Hepatocyte (in vitro differentiated cells): ENCODE measurements at regions not wholly inside any gene's neighbourhood (a gene's known extent, or its start where the extent isn't known, plus 50 kb on each side); places are given as distances from the start of the nearest gene placed in this dataset.
"Not testable (repeated sequence)": the region's sequence is repeated elsewhere in the genome, so short reads cannot be mapped to it uniquely, and the experiment has no call there.

ENCODE experiments used
- DNase-seq: peaks from one replicate; pipeline ENCODE4 v3.0.0-alpha.2; 2016; ENCODE audit warnings: low spot score
- H2AFZ ChIP-seq: fragments of 200-600 bp; sonication (generic); 2 replicates; pipeline ENCODE4 v1.6.0; 2016; ENCODE audit warnings: antibody characterized with exemption, mild to moderate bottlenecking
- H3K27ac ChIP-seq: fragments of 200-600 bp; sonication (generic); 2 replicates; pipeline ENCODE4 v1.5.1; 2016; ENCODE audit warnings: mild to moderate bottlenecking
- H3K27me3 ChIP-seq: fragments of 200-600 bp; sonication (generic); 2 replicates; pipeline ENCODE4 v1.6.1; 2016
- H3K36me3 ChIP-seq: fragments of 200-600 bp; sonication (generic); replicated peaks from 2 replicates; pipeline ENCODE4 v1.5.1; 2016; ENCODE audit warnings: low read depth; ENCODE audit not compliant: insufficient read depth
- H3K4me1 ChIP-seq: fragments of 200-600 bp; sonication (generic); 2 replicates; pipeline ENCODE4 v1.5.1; 2016; ENCODE audit warnings: mild to moderate bottlenecking, moderate library complexity; ENCODE audit not compliant: insufficient read depth
- H3K4me2 ChIP-seq: fragments of 200-600 bp; sonication (generic); 2 replicates; pipeline ENCODE4 v1.6.0; 2016
- H3K4me3 ChIP-seq: fragments of 200-600 bp; sonication (generic); 2 replicates; pipeline ENCODE4 v1.5.1; 2016; ENCODE audit warnings: mild to moderate bottlenecking
- H3K79me2 ChIP-seq: fragments of 200-600 bp; sonication (generic); 2 replicates; pipeline ENCODE4 v1.6.0; 2017; ENCODE audit warnings: mild to moderate bottlenecking
- H3K9me2 ChIP-seq: fragments of 200-600 bp; sonication (generic); replicated peaks from 2 replicates; pipeline ENCODE4 v1.6.0; 2017; ENCODE audit warnings: mild to moderate bottlenecking; ENCODE audit not compliant: insufficient read depth
- H3K9me3 ChIP-seq: fragments of 200-600 bp; sonication (generic); 2 replicates; pipeline ENCODE4 v1.5.1; 2016; ENCODE audit warnings: low read depth, mild to moderate bottlenecking
- H4K20me1 ChIP-seq: fragments of 200-600 bp; sonication (generic); 2 replicates; pipeline ENCODE4 v1.6.0; 2016; ENCODE audit warnings: mild to moderate bottlenecking; ENCODE audit not compliant: insufficient read depth, poor library complexity, severe bottlenecking
- CTCF ChIP-seq: fragments of 200-600 bp; sonication (generic); IDR thresholded peaks from 2 replicates; pipeline ENCODE4 v1.5.1; 2016; ENCODE audit warnings: antibody characterized with exemption, mild to moderate bottlenecking; ENCODE audit not compliant: poor library complexity
- EZH2 ChIP-seq: fragments of 200-600 bp; sonication (generic); IDR thresholded peaks from 2 replicates; pipeline ENCODE4 v1.6.1; 2016; ENCODE audit warnings: antibody characterized with exemption, mild to moderate bottlenecking, borderline replicate concordance
- EZH2phosphoT487 ChIP-seq: fragments of 200-600 bp; sonication (generic); IDR thresholded peaks from one replicate; pipeline ENCODE4 v1.6.1; 2018; ENCODE audit warnings: antibody characterized with exemption, mild to moderate bottlenecking, low read depth, moderate library complexity; ENCODE audit not compliant: unreplicated experiment, severe bottlenecking
- WGBS: methylation state at CpG from one replicate; pipeline ENCODE4 v1.1.6; 2016; ENCODE audit warnings: low lambda C conversion rate; ENCODE audit errors: missing lambda C conversion rate; 5-methylcytosine and 5-hydroxymethylcytosine counted together

- no peaks in the 10 kb centered on the region for H4K20me1 ChIP-seq
- no peak overlapping the region for H3K4me2 ChIP-seq
- H3K79me2 ChIP-seq = no peaks in the 10 kb centered on the region
- H2AFZ ChIP-seq = no peak overlapping the region
- no peak for DNase-seq
- H3K27ac ChIP-seq = no peak overlapping the region
- no peaks in the 10 kb centered on the region for H3K27me3 ChIP-seq
- no peaks in the 10 kb centered on the region for H3K9me3 ChIP-seq
- TF ChIP-seq EZH2phosphoT487 (no peak), CTCF (no peak), EZH2 (no peak)
- H3K36me3 ChIP-seq = no peaks in the 10 kb centered on the region
- H3K4me1 ChIP-seq = no peaks in the 10 kb centered on the region
- H3K4me3 ChIP-seq = no peak overlapping the region
- H3K9me2 ChIP-seq = no peaks in the 10 kb centered on the region
- 85% methylated on average over 9 of the region's 9 CpGs for WGBS
These were observed 59.3 kb upstream of the AKAP12 start for GRCh38 chr6:151180330-151181048.

- Histone ChIP-seq H3K27ac (no peak overlapping the region), H3K36me3 (no peaks in the 10 kb centered on the region), H3K4me3 (no peak overlapping the region), H3K4me2 (no peak overlapping the region), H3K27me3 (no peaks in the 10 kb centered on the region), H3K9me3 (no peaks in the 10 kb centered on the region), H2AFZ (no peak overlapping the region), H3K4me1 (no peaks in the 10 kb centered on the region), H4K20me1 (no peaks in the 10 kb centered on the region), H3K79me2 (no peaks in the 10 kb centered on the region), H3K9me2 (no peaks in the 10 kb centered on the region)
- WGBS = 50% methylated on average over 1 of the region's 2 CpGs
- no peak for DNase-seq
- TF ChIP-seq EZH2phosphoT487 (no peak), CTCF (no peak), EZH2 (no peak)
These were observed 57.9 kb upstream of the AKAP12 start for GRCh38 chr6:151181706-151182363.

GRCh38 chr6:151182958-151183357, 56.8 kb upstream of the AKAP12 start:
- WGBS = 93% methylated on average over 6 of the region's 6 CpGs
- H3K79me2 ChIP-seq, H3K4me3 ChIP-seq, H2AFZ ChIP-seq, DNase-seq, H4K20me1 ChIP-seq, H3K9me3 ChIP-seq, H3K4me1 ChIP-seq, H3K4me2 ChIP-seq, H3K9me2 ChIP-seq, H3K27ac ChIP-seq, H3K27me3 ChIP-seq, H3K36me3 ChIP-seq: not testable (repeated sequence)

- H3K79me2 ChIP-seq = no peaks in the 10 kb centered on the region
- H3K27me3 ChIP-seq = no peaks in the 10 kb centered on the region
- no peaks in the 10 kb centered on the region for H3K4me1 ChIP-seq
- no peak overlapping the region for H3K4me2 ChIP-seq
- WGBS = 93% methylated on average over 3 of the region's 3 CpGs
- H3K9me3 ChIP-seq = no peaks in the 10 kb centered on the region
- H4K20me1 ChIP-seq = no peaks in the 10 kb centered on the region
- DNase-seq = no peak
- no peak overlapping the region for H3K4me3 ChIP-seq
- H2AFZ ChIP-seq = no peak overlapping the region
- H3K27ac ChIP-seq = no peak overlapping the region
- no peaks in the 10 kb centered on the region for H3K36me3 ChIP-seq
- TF ChIP-seq EZH2phosphoT487 (no peak), EZH2 (no peak), CTCF (no peak)
- no peaks in the 10 kb centered on the region for H3K9me2 ChIP-seq
These were observed 54.6 kb upstream of the AKAP12 start for GRCh38 chr6:151185148-151185547.
